ENCODE measurements at regions not wholly inside any gene's neighbourhood (a gene's known extent, or its start where the extent isn't known, plus 50 kb on each side); places are given as distances from the start of the nearest gene placed in this dataset.

DNA sequence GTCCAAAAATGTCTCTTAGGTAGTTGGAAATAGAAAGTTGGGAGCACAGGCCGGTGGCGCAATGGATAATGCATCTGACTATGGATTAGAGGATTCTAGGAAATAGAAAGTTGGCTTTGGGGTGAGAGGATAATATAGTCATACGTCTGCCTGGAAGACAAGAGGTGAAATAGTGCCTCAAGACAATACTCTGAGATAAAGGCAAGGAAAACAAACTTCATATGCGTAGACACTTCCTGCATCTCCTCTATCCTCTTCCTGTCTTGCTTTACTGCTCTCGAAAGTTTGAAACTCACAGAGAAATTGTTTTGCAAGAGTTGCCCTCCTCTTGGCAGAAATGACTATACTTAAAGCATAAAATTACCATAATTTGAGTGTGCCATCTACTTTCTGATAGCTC lies 153.2 kb upstream of the FBXL7 start:
- TF ChIP-seq, protein P1, sequence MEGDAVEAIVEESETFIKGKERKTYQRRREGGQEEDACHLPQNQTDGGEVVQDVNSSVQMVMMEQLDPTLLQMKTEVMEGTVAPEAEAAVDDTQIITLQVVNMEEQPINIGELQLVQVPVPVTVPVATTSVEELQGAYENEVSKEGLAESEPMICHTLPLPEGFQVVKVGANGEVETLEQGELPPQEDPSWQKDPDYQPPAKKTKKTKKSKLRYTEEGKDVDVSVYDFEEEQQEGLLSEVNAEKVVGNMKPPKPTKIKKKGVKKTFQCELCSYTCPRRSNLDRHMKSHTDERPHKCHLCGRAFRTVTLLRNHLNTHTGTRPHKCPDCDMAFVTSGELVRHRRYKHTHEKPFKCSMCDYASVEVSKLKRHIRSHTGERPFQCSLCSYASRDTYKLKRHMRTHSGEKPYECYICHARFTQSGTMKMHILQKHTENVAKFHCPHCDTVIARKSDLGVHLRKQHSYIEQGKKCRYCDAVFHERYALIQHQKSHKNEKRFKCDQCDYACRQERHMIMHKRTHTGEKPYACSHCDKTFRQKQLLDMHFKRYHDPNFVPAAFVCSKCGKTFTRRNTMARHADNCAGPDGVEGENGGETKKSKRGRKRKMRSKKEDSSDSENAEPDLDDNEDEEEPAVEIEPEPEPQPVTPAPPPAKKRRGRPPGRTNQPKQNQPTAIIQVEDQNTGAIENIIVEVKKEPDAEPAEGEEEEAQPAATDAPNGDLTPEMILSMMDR (IDR thresholded peaks at IDR 0.05) = no peak
- TF ChIP-seq POLR2A (IDR thresholded peaks at IDR 0.05) = no peak

Measured in uterus (tissue), 2 donors.